ENCODE measurements at regions not wholly inside any gene's neighbourhood (a gene's known extent, or its start where the extent isn't known, plus 50 kb on each side); places are given as distances from the start of the nearest gene placed in this dataset.

GRCh38 chr1:199509456-199509855, 518.1 kb upstream of the NR5A2 start:
- no TSS peak for BruUV-seq (replicated peaks)
- Histone ChIP-seq H3K9ac (ENCODE audit: control insufficient read depth, insufficient read depth, low read length) (no peak overlapping the region), H3K4me1 (ENCODE audit: control insufficient read depth, insufficient read depth, low read length) (no peaks in the 10 kb centered on the region), H3K4me3 (no peak overlapping the region), H3K79me2 (ENCODE audit: control insufficient read depth, insufficient read depth, low read length) (no peaks in the 10 kb centered on the region), H3K27me3 (replicated peaks in 1 of 2; ENCODE audit: control insufficient read depth in 2 of 2, insufficient read depth in 2 of 2, low read length in 1 of 2) (no peaks in the 10 kb centered on the region), H2AFZ (ENCODE audit: control insufficient read depth, low read depth, low read length) (no peak overlapping the region), H3K27ac (ENCODE audit: control insufficient read depth, insufficient read depth) (no peak overlapping the region), H4K20me1 (ENCODE audit: control insufficient read depth, insufficient read depth) (no peaks in the 10 kb centered on the region), H3K4me2 (ENCODE audit: control insufficient read depth, insufficient read depth) (no peak overlapping the region), H3K36me3 (ENCODE audit: control insufficient read depth in 2 of 2, insufficient read depth in 2 of 2, low read length in 1 of 2) (no peaks in the 10 kb centered on the region), H3K9me3 (replicated peaks; ENCODE audit: control insufficient read depth, insufficient read depth, low read length) (no peaks in the 10 kb centered on the region)
- intact Hi-C loops (cut with micrococcal nuclease; ENCODE audit: unreplicated experiment) (no loop called here), in situ Hi-C loops (cut with MboI) (no loop called here)
- WGBS (ENCODE audit: insufficient coverage, insufficient replicate concordance, low lambda C conversion rate, missing lambda C conversion rate): 62% methylated on average over 2 of the region's 2 CpGs
- DNase-seq (ENCODE audit: low read depth, low spot score) (no peak), ATAC-seq (no peak), FAIRE-seq (no peak)
- ChIA-PET POLR2A (no interaction called here), CTCF (no interaction called here), RAD21 (ENCODE audit: unreplicated experiment) (no interaction called here), SMC1A (ENCODE audit: uncharacterized antibody, unreplicated experiment) (no interaction called here)
- TF ChIP-seq DPF2 (IDR thresholded peaks at IDR 0.05) (no peak), ZNF622 (IDR thresholded peaks at IDR 0.05) (no peak), ZZZ3 (IDR thresholded peaks at IDR 0.05; ENCODE audit: control insufficient read depth, insufficient read length, low read depth) (no peak), CHD1 (IDR thresholded peaks at IDR 0.05; ENCODE audit: low read depth, low read length) (no peak), RB1 (IDR thresholded peaks at IDR 0.05; ENCODE audit: borderline replicate concordance) (no peak), IRF5 (IDR thresholded peaks at IDR 0.05; ENCODE audit: borderline replicate concordance) (no peak), HSF1 (IDR thresholded peaks at IDR 0.05; ENCODE audit: low read depth, low read length) (no peak), IRF4 (IDR thresholded peaks at IDR 0.05; ENCODE audit: low read depth, low read length) (no peak), CUX1 (IDR thresholded peaks at IDR 0.05; ENCODE audit: insufficient replicate concordance, low read depth, low read length) (no peak), ETV6 (conservative IDR thresholded peaks at IDR 0.05 in 1 of 2, IDR thresholded peaks at IDR 0.05 in 1 of 2; ENCODE audit: borderline replicate concordance in 1 of 2, low read depth in 1 of 2) (no peak), ESRRA (IDR thresholded peaks at IDR 0.05; ENCODE audit: low read length) (no peak), ZNF217 (IDR thresholded peaks at IDR 0.05) (no peak), GATAD2B (conservative IDR thresholded peaks at IDR 0.05; ENCODE audit: low read depth) (no peak)
- TF ChIP-seq, protein P1, sequence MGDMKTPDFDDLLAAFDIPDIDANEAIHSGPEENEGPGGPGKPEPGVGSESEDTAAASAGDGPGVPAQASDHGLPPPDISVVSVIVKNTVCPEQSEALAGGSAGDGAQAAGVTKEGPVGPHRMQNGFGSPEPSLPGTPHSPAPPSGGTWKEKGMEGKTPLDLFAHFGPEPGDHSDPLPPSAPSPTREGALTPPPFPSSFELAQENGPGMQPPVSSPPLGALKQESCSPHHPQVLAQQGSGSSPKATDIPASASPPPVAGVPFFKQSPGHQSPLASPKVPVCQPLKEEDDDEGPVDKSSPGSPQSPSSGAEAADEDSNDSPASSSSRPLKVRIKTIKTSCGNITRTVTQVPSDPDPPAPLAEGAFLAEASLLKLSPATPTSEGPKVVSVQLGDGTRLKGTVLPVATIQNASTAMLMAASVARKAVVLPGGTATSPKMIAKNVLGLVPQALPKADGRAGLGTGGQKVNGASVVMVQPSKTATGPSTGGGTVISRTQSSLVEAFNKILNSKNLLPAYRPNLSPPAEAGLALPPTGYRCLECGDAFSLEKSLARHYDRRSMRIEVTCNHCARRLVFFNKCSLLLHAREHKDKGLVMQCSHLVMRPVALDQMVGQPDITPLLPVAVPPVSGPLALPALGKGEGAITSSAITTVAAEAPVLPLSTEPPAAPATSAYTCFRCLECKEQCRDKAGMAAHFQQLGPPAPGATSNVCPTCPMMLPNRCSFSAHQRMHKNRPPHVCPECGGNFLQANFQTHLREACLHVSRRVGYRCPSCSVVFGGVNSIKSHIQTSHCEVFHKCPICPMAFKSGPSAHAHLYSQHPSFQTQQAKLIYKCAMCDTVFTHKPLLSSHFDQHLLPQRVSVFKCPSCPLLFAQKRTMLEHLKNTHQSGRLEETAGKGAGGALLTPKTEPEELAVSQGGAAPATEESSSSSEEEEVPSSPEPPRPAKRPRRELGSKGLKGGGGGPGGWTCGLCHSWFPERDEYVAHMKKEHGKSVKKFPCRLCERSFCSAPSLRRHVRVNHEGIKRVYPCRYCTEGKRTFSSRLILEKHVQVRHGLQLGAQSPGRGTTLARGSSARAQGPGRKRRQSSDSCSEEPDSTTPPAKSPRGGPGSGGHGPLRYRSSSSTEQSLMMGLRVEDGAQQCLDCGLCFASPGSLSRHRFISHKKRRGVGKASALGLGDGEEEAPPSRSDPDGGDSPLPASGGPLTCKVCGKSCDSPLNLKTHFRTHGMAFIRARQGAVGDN (IDR thresholded peaks at IDR 0.05): no peak
